ENCODE measurements at regions not wholly inside any gene's neighbourhood (a gene's known extent, or its start where the extent isn't known, plus 50 kb on each side); places are given as distances from the start of the nearest gene placed in this dataset.

DNA sequence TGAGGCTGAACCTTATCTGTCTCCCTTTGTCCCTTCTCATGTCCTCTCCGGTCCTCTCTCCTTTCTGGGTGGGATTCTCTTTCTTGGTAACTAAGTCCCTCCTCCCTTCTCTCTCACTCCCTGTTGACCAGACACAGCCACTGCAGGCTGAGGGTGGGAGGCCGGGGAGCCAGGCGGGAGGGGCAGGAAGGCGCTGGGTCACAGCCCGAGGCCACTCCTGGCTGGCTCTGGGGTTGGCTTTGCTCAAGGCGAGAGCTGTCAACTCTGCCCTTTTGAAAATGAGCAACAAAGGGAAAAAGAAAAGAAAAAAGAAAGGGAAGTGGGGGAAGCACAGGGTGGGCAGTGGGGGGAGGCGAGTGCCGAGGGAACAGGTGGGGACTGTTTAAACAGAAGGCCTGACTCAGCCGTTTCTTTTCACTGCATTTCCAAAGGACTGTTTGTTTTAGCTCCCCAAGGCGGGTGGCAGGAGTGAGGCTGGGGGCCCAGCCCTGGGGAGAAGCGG lies 70.5 kb upstream of the IGFBP5 start:
- Histone ChIP-seq H3K27me3 (no peaks in the 10 kb centered on the region), H3K27ac (peak overlapping the region; percentile 19 to 20), H3K9me3 (no peaks in the 10 kb centered on the region), H3K4me1 (peaks cover 0 to 14% of the 10 kb centered on the region in 2 donors), H3K4me3 (no peak overlapping the region), H3K36me3 (no peaks in the 10 kb centered on the region)
- DNase-seq (ENCODE audit: low spot score) = no peak
- TF ChIP-seq, protein P1, sequence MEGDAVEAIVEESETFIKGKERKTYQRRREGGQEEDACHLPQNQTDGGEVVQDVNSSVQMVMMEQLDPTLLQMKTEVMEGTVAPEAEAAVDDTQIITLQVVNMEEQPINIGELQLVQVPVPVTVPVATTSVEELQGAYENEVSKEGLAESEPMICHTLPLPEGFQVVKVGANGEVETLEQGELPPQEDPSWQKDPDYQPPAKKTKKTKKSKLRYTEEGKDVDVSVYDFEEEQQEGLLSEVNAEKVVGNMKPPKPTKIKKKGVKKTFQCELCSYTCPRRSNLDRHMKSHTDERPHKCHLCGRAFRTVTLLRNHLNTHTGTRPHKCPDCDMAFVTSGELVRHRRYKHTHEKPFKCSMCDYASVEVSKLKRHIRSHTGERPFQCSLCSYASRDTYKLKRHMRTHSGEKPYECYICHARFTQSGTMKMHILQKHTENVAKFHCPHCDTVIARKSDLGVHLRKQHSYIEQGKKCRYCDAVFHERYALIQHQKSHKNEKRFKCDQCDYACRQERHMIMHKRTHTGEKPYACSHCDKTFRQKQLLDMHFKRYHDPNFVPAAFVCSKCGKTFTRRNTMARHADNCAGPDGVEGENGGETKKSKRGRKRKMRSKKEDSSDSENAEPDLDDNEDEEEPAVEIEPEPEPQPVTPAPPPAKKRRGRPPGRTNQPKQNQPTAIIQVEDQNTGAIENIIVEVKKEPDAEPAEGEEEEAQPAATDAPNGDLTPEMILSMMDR (IDR thresholded peaks at IDR 0.05) = no peak

DNA sequence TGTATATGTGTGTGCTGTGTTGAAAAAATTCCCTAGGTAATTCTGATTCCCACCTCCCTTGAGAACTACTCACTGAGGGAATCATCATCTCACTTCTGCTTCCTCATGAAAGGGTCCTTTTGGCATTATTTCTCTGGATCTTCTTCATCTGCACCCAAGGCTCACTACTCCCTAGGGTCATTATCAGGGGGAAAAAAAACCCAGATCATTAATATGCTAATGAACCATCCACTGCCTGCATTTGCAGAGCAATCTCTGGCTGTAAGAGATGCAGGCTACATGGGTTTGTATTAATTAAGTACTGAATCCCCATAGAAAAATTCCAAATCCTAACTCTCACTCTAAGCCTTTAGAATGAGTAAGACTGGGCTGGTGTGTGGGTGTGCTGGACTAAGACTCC lies 68.0 kb upstream of the IGFBP5 start:
- Histone ChIP-seq H3K4me3 (no peak overlapping the region), H3K36me3 (no peaks in the 10 kb centered on the region), H3K9me3 (no peaks in the 10 kb centered on the region), H3K4me1 (peaks cover 0 to 14% of the 10 kb centered on the region in 2 donors), H3K27me3 (no peaks in the 10 kb centered on the region), H3K27ac (no peak overlapping the region)
- no peak for DNase-seq (ENCODE audit: low spot score)
- TF ChIP-seq, protein P1 (IDR thresholded peaks at IDR 0.05) = no peak

DNA sequence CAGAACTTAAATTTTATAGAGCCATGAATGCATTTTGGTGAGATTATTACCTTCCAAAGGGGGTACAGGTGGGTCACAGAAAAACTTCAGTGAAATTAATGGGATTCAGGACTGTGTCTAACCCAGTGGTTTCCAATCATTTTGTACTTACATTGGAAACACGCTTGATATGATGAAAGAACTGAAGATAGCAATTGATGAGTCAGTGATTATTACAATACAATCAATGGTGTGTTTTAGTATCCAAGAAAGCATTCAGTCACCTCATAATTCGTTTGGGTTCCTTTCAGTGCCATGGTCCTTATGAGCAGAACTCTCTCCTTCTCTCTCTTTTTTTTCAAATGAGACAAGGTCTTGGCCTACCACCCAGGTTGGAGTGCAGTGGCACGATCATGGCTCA lies 66.5 kb upstream of the IGFBP5 start:
- H3K27ac ChIP-seq = no peak overlapping the region
- H3K9me3 ChIP-seq = no peaks in the 10 kb centered on the region

DNA sequence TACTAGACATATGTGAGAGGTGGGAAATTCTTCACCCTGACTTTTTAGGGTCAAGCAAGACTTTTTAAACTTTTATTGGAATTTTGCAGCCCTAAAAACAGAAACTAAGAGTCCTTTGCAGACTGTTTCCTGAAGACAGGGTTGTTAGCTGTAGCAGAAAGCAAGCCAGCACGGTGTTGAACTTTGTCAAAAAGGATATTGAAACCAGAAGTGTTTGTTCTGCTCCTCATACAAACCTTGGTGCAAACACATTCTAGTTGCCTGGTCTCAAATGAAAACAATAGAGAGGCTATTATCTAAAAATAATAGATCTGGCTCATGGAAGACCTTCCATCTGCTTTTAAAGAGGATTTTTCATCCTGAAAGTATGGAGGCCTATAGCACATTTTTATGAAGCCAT lies 65.8 kb upstream of the IGFBP5 start:
- Histone ChIP-seq H3K36me3 (no peaks in the 10 kb centered on the region), H3K4me1 (peaks cover 0 to 11% of the 10 kb centered on the region in 2 donors), H3K27me3 (no peaks in the 10 kb centered on the region), H3K27ac (no peak overlapping the region), H3K9me3 (no peaks in the 10 kb centered on the region), H3K4me3 (no peak overlapping the region)
- no peak for DNase-seq (ENCODE audit: low spot score)
- TF ChIP-seq, protein P1 (IDR thresholded peaks at IDR 0.05) = no peak

More for the DNA sequence above, 66.5 kb upstream of the IGFBP5 start:
- H3K4me1 ChIP-seq = peaks cover 0 to 14% of the 10 kb centered on the region in 2 donors
- no peak overlapping the region for H3K4me3 ChIP-seq
- TF ChIP-seq, protein P1 (IDR thresholded peaks at IDR 0.05) = no peak
- H3K27me3 ChIP-seq = no peaks in the 10 kb centered on the region
- no peaks in the 10 kb centered on the region for H3K36me3 ChIP-seq
- no peak for DNase-seq (ENCODE audit: low spot score)

DNA sequence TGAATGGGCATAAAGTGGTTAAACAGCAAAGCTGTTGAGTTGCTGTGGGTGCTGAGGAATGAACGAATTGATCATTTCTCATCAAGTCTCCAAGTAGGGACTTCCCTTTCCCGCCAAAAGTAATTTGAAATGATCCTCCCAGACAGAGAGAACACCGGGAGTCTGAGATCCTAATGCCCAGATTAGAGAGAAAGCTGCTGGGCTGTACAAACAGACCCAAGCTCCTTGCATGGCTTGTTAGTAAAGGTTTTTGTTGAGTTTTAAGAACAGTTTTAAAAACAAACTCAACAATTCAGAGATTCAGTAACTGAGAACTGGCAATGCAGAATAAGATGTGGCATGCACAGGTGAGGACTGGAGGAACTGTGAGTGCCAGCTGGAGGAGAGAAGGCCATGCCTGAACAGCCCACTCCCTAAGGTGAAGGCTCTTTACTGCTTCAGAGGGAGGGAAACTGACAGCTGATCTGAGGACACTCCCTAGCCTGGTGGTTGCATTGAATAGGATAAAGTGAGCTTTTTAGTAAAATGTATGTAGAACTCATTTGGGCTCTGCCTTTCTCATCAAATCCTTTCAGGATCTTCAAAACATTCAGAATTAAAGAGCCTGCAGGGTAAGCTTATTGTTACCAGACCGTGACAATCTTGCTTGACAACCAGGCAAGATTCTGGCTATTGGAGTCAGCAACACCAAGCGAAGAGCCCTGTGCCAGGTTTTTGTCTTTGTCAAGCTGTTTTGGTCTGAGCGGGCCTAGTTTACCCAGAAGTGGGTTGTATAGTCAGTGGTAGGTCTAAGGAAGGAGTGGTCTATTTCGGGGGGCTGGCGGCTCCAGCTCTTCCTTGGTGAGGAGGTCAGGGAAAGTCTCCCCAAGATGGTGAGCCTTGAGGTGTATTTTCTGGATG lies 63.2 kb upstream of the IGFBP5 start:
- no peak overlapping the region for H3K27ac ChIP-seq
- DNase-seq (ENCODE audit: low spot score) = no peak

More for the DNA sequence above, 63.2 kb upstream of the IGFBP5 start:
- Histone ChIP-seq H3K27me3 (no peaks in the 10 kb centered on the region), H3K4me3 (no peak overlapping the region), H3K9me3 (no peaks in the 10 kb centered on the region), H3K36me3 (no peaks in the 10 kb centered on the region), H3K4me1 (peaks cover 0 to under 1% of the 10 kb centered on the region in 2 donors)
- TF ChIP-seq, protein P1 (IDR thresholded peaks at IDR 0.05) = no peak
